Adrenal gland (tissue), 9 donors: ENCODE measurements at regions not wholly inside any gene's neighbourhood (a gene's known extent, or its start where the extent isn't known, plus 50 kb on each side); places are given as distances from the start of the nearest gene placed in this dataset.

Source experiments
- DNase-seq, 7 donors: peaks; one replicate each; pipeline ENCODE4 v3.0.0-alpha.2; 2019 to 2020
- H3K27ac ChIP-seq, 5 donors: fragments of 200-600 bp; sonication (generic) in 4 of 5; 1 replicate in 3 of 5; 2 replicates in 2 of 5; pipeline versions ENCODE4 v1.5.1 to v1.8.0; 2016 to 2020; ENCODE audit warnings: mild to moderate bottlenecking in 1 of 5
- H3K27me3 ChIP-seq: fragments of 200-600 bp; 2 replicates; pipeline ENCODE4 v1.8.0; 2021
- H3K36me3 ChIP-seq, 2 donors: fragments of 200-600 bp; replicated peaks in 1 of 2; 1 replicate in 1 of 2; 2 replicates in 1 of 2; pipeline versions ENCODE4 v1.5.1 to v1.8.0; 2018 to 2022
- H3K4me1 ChIP-seq, 2 donors: fragments of 200-600 bp; replicated peaks in 1 of 2; 1 replicate in 1 of 2; 2 replicates in 1 of 2; pipeline versions ENCODE4 v1.5.1 to v1.8.0; 2018 to 2021
- H3K4me3 ChIP-seq, 4 donors: fragments of 200-600 bp; sonication (generic) in 3 of 4; one replicate each; pipeline ENCODE4 v1.5.1; 2016 to 2018
- H3K9me3 ChIP-seq, 3 donors: fragments of 200-600 bp; sonication (generic) in 1 of 3; replicated peaks in 1 of 3; 1 replicate in 2 of 3; 2 replicates in 1 of 3; pipeline versions ENCODE4 v1.5.1 to v1.8.0; 2016 to 2021
- POLR2A ChIP-seq, 2 donors: fragments of 450-650 bp; IDR thresholded peaks; one replicate each; pipeline ENCODE4 v1.6.1; 2017; ENCODE audit warnings: antibody characterized with exemption in 2 of 2, mild to moderate bottlenecking in 2 of 2, moderate library complexity in 1 of 2
- WGBS, 4 donors: extraction: QIAGEN DNeasy Blood & Tissue Kit in 2 of 4; methylation state at CpG; one replicate each; pipeline versions ENCODE4 v1.1.5 to v1.1.7; 2013 to 2017; 5-methylcytosine and 5-hydroxymethylcytosine counted together
- intact Hi-C, 2 donors: fragments of 100-400 bp; cut with DNase I; formaldehyde crosslinking; loops; one replicate each; pipeline versions ENCODE4 v1.14.1 to v1.15.0; 2022 to 2023
- TF ChIP-seq, protein P1 (sequence below), 6 experiments: fragments of 450-650 bp in 4 of 6; fragments of 200-600 bp in 2 of 6; sonication (generic) in 1 of 6; IDR thresholded peaks; 1 replicate in 5 of 6; 2 replicates in 1 of 6; pipeline versions ENCODE4 v1.5.1 to v1.8.0; 2016 to 2021; ENCODE audit warnings: antibody characterized with exemption in 6 of 6, mild to moderate bottlenecking in 2 of 6, moderate library complexity in 1 of 6
- donor health status: healthy with polysubstance abuse.
- donor health status: Bipolar disorder and iron deficiency.
- donor health status: DM: yes; HTN: yes; CAD: no.
- donor health status: DM: no; HTN: no; CAD: no.
- donor health status: DM: no; HTN: no; CAD: no.

- no peak for DNase-seq
- Histone ChIP-seq H3K27me3 (no peaks in the 10 kb centered on the region), H3K4me1 (peaks cover 0 to 9% of the 10 kb centered on the region in 2 donors), H3K27ac (no peak overlapping the region), H3K9me3 (no peaks in the 10 kb centered on the region), H3K36me3 (no peaks in the 10 kb centered on the region), H3K4me3 (no peak overlapping the region)
- TF ChIP-seq, protein P1, sequence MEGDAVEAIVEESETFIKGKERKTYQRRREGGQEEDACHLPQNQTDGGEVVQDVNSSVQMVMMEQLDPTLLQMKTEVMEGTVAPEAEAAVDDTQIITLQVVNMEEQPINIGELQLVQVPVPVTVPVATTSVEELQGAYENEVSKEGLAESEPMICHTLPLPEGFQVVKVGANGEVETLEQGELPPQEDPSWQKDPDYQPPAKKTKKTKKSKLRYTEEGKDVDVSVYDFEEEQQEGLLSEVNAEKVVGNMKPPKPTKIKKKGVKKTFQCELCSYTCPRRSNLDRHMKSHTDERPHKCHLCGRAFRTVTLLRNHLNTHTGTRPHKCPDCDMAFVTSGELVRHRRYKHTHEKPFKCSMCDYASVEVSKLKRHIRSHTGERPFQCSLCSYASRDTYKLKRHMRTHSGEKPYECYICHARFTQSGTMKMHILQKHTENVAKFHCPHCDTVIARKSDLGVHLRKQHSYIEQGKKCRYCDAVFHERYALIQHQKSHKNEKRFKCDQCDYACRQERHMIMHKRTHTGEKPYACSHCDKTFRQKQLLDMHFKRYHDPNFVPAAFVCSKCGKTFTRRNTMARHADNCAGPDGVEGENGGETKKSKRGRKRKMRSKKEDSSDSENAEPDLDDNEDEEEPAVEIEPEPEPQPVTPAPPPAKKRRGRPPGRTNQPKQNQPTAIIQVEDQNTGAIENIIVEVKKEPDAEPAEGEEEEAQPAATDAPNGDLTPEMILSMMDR (IDR thresholded peaks at IDR 0.05) = no peak
- TF ChIP-seq POLR2A (IDR thresholded peaks at IDR 0.05) = no peak
- WGBS, 4 donors = 91 to 96% (median 94%) methylated on average over 5 of the region's 5 CpGs
- intact Hi-C loops = no loop called here
Observed at GRCh38 chr13:44015118-44015517, 135.4 kb downstream of the LACC1 start.

GRCh38 chr13:44015811-44016210 is 136.1 kb downstream of the LACC1 start:
- Histone ChIP-seq H3K27me3 (no peaks in the 10 kb centered on the region), H3K36me3 (no peaks in the 10 kb centered on the region), H3K4me1 (peaks cover 0 to 9% of the 10 kb centered on the region in 2 donors), H3K27ac (no peak overlapping the region), H3K4me3 (no peak overlapping the region), H3K9me3 (no peaks in the 10 kb centered on the region)
- 87 to 93% (median 90%) methylated on average over 6 of the region's 6 CpGs for WGBS, 4 donors
- DNase-seq = no peak
- TF ChIP-seq, protein P1 (IDR thresholded peaks at IDR 0.05) = no peak
- no peak for TF ChIP-seq POLR2A (IDR thresholded peaks at IDR 0.05)
- intact Hi-C loops = no loop called here

DNA sequence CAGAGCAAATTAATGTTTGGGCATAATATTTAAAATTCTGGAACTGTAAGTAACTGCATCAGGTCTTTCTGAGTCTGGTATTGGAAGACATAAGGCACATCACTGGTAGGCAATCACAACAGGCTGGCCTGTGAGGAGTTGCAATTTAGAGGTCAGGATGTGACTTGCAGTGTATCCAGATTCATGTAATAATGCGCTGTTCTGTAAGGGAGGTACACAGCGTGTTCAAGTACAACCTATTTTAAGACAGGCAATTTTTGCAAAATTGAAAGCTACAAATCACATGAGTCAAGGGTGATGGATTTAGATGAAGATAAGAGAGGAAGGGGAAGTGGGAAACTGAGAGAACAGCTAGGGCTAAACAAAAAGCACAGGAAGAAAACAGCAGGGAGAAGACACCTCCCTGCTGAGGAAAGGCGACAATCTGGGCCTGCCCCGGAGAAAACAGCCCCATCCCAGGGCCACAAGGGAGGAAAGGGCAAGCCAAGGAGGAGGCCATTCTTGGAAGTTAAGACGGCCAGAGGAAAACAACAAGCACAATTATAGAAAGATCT is 138.1 kb downstream of the LACC1 start:
- intact Hi-C loops = no loop called here
- Histone ChIP-seq H3K27ac (no peak overlapping the region), H3K9me3 (no peaks in the 10 kb centered on the region), H3K36me3 (no peaks in the 10 kb centered on the region), H3K27me3 (no peaks in the 10 kb centered on the region), H3K4me3 (no peak overlapping the region), H3K4me1 (peaks cover 0 to 9% of the 10 kb centered on the region in 2 donors)
- peak in 1 of 7 donors; percentile 12 for DNase-seq
- 58 to 65% (median 60%) methylated on average over 5 of the region's 5 CpGs for WGBS, 4 donors
- no peak for TF ChIP-seq POLR2A (IDR thresholded peaks at IDR 0.05)
- TF ChIP-seq, protein P1 (IDR thresholded peaks at IDR 0.05) = no peak

- no peak for TF ChIP-seq POLR2A (IDR thresholded peaks at IDR 0.05)
- TF ChIP-seq, protein P1 (IDR thresholded peaks at IDR 0.05) = no peak
- WGBS, 4 donors = 83 to 86% (median 86%) methylated on average over 4 of the region's 4 CpGs
- H3K36me3 ChIP-seq = no peaks in the 10 kb centered on the region
- no peak overlapping the region for H3K27ac ChIP-seq
- intact Hi-C loops = no loop called here
- no peaks in the 10 kb centered on the region for H3K9me3 ChIP-seq
- no peak overlapping the region for H3K4me3 ChIP-seq
- no peak for DNase-seq
- no peaks in the 10 kb centered on the region for H3K27me3 ChIP-seq
- H3K4me1 ChIP-seq = peaks cover 0 to 3% of the 10 kb centered on the region in 2 donors
Observed at GRCh38 chr13:44019651-44020050, 139.9 kb downstream of the LACC1 start.
